Head of caudate nucleus (tissue), 42 donors: ENCODE measurements at regions not wholly inside any gene's neighbourhood (a gene's known extent, or its start where the extent isn't known, plus 50 kb on each side); places are given as distances from the start of the nearest gene placed in this dataset.
"Not testable (repeated sequence)": the region's sequence is repeated elsewhere in the genome, so short reads cannot be mapped to it uniquely, and the experiment has no call there.

Experiments used
- DNase-seq, 42 donors: peaks; one replicate each; pipeline versions ENCODE4 v3.0.0 to v3.0.0-alpha.2; 2020 to 2021; ENCODE audit warnings: mixed read lengths in 7 of 42
- intact Hi-C: fragments of 100-400 bp; cut with DNase I; formaldehyde crosslinking; loops from one replicate; pipeline ENCODE4 v1.15.0; 2022

DNA sequence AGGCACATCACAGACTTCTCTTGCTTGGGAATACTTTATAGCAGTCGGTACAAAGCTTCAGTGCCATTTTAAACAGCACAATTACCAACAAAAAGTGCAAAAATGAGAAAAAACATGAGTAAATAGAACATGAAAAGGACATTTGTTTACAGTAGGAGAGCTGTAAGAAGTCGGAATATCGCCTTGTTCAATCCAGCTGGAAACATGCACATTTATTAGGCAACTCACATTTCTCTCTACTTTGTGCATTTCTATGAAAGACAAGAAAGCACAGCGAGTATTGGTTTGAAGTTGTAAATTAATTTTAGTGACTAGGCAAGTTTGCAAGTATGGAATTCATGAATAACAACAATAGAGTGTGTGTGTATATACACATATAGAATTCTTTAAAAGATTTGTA lies 484.7 kb downstream of the DACH1 start:
- intact Hi-C loops, result no loop called here
- no peak for DNase-seq

DNA sequence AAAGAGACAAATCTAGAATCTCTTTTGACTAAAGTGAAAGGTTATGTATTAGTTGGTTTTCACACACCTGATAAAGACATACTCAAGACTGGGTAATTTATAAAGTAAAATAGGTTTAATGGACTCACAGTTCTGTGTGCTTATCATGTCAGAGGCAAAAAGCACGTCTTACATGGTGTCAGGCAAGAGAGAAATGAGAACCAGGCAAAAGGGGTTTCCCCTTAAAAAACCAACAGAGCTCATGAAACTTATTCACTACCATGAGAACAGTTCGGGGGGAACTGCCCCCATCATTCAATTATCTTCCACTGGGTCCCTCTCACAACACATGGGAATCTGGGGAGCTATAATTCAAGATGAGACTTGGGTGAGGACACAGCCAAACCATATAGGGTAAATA lies 486.8 kb downstream of the DACH1 start:
- intact Hi-C loops, result no loop called here
- no peak for DNase-seq

DNA sequence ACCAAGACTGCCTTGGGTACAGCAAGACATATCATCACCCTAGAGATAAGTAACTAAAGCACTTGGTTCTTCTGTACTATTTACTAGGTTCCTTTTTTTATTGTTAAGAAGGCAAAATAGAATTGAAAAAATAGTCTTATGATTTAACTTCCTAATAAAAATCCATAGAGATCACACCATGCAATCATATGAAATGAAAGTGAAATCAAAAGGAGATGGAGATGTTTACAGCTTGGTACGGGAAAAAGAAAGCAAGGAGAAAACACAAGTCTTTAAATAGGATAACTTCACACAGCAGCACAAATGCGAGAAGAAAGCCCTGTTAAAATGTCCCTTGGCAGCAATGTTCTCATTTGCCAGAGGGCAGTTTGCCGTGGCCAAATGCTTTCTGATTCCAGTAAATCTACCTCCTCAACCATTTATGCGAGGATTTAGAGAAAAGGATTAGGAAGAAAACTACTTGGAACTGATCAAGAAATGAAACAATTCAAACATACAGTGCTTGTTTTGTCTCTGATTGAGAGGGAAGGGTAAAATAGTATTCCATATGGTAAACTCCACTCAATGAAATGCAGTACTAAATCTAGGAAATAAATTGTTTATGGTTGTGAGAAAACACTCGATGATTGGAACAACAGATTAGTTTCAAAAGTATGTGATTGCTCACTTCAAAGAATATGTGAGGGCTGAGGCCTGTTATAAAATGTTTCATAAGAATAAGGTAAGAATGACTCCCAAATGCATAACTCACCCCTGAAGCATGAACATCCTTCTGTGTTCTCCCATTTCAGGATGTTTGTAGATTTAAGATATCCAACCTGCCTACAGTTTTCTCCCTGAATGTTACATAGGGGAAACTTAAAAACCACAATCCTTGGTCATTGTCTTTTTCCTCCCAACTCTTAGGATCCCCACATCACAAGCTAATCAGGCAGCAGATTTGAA lies 487.8 kb downstream of the DACH1 start:
- no peak for DNase-seq
- intact Hi-C loops, result no loop called here

DNA sequence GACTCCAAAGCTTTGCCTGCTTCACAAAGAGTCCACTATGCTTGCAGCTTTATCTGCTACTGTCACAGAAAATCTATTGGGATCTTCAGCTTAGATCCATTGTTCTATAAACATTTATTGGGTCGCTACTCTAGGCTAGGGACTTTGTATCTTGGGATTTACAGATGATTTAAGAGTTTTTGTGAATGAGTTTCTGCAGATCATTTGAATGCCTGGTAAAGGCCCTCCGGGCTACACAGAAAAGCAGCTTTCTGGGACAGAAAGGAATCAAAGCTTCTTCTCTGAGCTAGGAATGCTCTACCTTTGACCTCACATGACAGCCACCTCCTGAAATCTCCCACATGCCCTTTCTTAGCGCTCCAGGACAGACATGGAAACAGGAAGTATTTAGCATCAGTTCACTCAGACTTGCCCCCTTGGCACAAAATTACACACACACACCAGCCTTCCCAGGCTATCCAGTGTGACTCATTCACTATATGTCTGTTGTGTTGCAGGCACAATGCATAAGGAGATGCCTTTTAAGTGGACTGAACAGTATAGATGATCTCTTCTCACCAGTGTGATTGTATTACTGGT lies 492.4 kb downstream of the DACH1 start:
- intact Hi-C loops, result no loop called here
- DNase-seq, result no peak

DNA sequence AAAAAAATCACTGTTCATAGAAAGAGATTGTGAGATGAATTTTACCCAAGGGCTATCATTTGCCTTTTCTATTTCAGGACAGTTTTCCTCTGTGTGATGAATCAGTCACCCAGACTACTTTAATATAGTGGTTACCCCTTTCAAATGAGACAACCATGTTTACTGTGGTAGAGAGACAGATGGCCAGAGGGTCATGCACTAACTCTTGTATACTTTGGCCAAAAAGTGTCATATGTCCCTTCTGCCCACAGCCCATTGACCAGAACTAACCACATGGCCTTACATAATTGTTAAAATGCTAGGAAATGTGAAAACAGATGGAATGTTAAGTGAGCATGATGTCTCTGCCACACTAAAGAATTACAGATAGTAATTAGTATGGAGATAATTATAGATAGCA lies 498.7 kb downstream of the DACH1 start:
- intact Hi-C loops, result no loop called here
- DNase-seq, result no peak

DNA sequence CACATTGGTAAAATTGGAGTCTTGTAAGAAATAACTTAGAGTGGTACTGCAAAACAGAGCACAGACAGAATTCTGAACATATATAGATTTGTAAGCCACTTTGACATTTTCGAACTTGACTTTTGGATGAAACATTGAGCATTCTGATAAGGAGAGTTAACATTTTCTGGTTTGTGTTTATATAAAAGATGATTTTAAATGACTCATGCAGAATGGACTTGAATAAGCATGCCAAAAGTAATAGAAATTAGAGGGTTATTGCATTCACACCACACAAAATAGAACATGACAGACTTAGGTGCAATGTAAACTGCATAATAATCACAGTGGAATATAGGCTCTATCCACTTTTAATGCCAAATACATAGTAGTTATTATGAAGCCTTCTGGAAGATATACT lies 507.0 kb downstream of the DACH1 start:
- intact Hi-C loops, result no loop called here
- DNase-seq, result no peak

DNA sequence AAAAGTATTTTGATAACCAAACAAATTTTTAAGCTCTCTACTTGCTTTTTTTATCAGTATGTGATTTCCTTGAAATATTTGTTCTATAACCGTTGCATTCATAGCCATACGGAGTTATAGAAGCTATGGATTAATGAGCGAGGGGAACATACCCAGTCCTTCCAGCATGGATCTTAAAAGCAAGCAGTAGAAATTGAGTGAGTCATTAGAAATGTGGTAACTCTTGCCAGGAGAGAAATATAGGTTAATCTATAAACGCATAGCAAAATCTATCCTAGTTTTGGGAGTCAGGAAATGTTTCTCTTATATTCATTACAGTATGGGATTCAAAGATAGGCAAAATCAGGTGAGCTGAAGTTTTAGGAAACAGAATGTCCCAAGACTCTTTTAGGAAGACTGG lies 507.4 kb downstream of the DACH1 start:
- intact Hi-C loops, result no loop called here
- no peak for DNase-seq

DNA sequence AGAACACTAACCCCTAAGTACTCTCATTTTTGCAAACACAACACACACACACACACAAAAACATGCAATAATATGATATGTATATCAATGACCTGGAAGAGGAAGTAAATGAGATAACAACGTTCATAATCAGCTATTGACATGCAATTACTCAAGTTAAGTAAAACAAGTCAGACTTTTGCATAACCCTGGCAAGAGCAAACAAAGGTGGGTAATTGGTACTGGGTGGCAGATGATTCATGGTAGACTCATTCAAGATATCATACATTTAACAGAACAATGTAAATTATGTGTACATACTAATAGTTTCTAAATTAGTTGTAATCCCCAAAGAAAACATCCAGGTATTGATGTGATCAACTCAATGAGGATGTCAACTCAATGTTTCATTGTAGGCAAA lies 508.8 kb downstream of the DACH1 start:
- intact Hi-C loops, result no loop called here
- no peak for DNase-seq

- DNase-seq, result no peak
- intact Hi-C loops, result no loop called here
Observed at GRCh38 chr13:71355010-71355409, 512.0 kb downstream of the DACH1 start.

DNA sequence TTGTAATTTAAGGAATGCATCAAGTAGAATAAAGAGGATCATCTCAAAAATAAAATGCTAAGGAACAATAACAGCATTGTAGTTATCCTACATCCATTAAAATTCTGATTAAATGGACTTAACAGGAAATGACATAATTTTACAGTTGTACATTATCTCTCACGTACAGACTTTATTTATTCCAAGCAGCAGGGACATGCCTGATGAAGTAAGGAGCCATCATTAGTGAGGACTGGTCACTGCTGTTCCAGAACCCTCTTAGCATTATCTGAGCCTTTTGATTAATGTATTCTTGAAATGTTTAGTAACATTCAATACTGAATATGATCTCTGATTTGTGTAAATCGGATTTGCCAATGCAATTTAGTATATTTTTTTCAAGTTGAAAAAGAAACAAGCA lies 516.1 kb downstream of the DACH1 start:
- no peak for DNase-seq
- intact Hi-C loops, result no loop called here

- intact Hi-C loops, DNase-seq: not testable (repeated sequence)
Observed at GRCh38 chr13:71345856-71346255, 521.1 kb downstream of the DACH1 start.

DNA sequence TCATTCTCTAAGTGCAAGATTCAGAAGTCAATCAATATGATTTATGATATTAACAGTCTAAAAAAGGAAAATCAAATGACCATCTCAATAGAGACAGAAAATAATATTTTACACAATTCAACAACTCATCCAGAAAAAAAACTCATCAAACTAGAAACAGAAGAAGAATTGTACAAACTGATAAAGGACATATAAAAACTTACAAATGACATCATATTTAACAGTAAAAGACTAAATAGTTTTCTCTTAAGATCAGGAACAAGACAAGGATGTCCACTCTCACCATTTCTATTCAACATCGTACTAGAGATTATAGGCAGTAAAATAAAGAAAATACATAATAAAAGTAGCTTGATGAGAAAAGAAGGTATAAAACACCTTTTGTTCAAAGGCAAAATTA lies 527.3 kb downstream of the DACH1 start:
- DNase-seq, result no peak
- intact Hi-C loops, result no loop called here

GRCh38 chr13:71339005-71339404 lies 528.0 kb downstream of the DACH1 start:
- intact Hi-C loops, result no loop called here
- no peak for DNase-seq

DNA sequence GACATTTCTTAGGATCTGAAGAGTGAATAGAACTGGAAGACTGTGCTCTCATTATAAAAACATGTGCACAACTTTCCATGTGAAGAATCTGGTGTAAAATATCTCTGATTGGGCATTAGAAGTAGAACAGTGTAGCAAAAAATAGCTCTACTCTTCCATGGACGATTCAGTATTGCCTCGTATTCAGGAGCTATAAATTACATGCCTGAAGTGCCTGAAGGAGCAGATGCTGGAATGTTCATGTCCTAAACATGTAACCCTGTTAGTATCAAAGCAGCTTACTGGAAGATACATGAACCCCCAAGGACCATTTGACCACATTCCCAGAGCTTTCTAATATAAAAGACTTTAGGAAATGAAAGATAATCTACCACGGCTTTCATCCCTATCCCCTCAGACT lies 528.9 kb downstream of the DACH1 start:
- intact Hi-C loops, result no loop called here
- DNase-seq, result no peak

- intact Hi-C loops, result no loop called here
- DNase-seq, result no peak
Observed at GRCh38 chr13:71327266-71327665, 539.7 kb downstream of the DACH1 start.

- intact Hi-C loops, result no loop called here
- no peak for DNase-seq
Observed at GRCh38 chr13:71325556-71325955, 541.4 kb downstream of the DACH1 start.

- intact Hi-C loops, result no loop called here
Observed at GRCh38 chr13:71323266-71323665, 543.7 kb downstream of the DACH1 start.

GRCh38 chr13:71320452-71320851 lies 546.6 kb downstream of the DACH1 start:
- intact Hi-C loops, result no loop called here
- no peak for DNase-seq

More at GRCh38 chr13:71323266-71323665, 543.7 kb downstream of the DACH1 start:
- DNase-seq, result no peak

DNA sequence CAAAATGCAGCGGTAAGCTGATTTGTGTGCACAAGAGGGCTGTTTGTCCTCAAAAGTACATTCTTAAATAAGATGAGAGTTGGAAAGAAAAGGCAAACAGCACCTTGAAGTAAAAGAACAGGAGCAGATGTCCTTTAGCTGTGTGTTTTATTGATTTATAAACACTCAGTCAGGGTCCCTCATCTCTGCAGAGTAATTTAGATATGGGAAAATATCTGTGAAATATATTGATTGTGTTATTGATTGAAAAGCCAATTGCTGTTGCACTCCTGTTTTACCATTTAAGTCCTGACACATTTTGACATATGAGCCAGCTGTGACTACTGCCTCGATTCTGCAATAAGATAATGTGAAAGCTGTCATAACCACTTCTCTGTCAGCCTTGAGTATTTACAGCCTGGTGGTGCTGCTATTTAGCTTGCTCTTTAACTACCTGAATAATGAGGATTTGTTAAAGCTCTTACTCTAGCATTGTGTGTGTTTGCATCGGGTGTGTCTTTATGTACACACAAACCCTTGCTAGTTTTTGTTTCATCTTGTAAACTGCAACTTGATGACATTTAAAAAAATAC lies 550.1 kb downstream of the DACH1 start:
- DNase-seq, result no peak
- intact Hi-C loops, result no loop called here

- DNase-seq, result no peak
- intact Hi-C loops, result no loop called here
Observed at GRCh38 chr13:71312923-71313322, 554.1 kb downstream of the DACH1 start.

GRCh38 chr13:71309905-71310304 lies 557.1 kb downstream of the DACH1 start:
- no peak for DNase-seq
- intact Hi-C loops, result no loop called here
